ENCODE measurements at regions not wholly inside any gene's neighbourhood (a gene's known extent, or its start where the extent isn't known, plus 50 kb on each side); places are given as distances from the start of the nearest gene placed in this dataset.
"Not testable (repeated sequence)": the region's sequence is repeated elsewhere in the genome, so short reads cannot be mapped to it uniquely, and the experiment has no call there.

GRCh38 chr5:117761186-117761585 lies 1186.6 kb upstream of the SEMA6A start:
- DNase-seq = no peak

DNA sequence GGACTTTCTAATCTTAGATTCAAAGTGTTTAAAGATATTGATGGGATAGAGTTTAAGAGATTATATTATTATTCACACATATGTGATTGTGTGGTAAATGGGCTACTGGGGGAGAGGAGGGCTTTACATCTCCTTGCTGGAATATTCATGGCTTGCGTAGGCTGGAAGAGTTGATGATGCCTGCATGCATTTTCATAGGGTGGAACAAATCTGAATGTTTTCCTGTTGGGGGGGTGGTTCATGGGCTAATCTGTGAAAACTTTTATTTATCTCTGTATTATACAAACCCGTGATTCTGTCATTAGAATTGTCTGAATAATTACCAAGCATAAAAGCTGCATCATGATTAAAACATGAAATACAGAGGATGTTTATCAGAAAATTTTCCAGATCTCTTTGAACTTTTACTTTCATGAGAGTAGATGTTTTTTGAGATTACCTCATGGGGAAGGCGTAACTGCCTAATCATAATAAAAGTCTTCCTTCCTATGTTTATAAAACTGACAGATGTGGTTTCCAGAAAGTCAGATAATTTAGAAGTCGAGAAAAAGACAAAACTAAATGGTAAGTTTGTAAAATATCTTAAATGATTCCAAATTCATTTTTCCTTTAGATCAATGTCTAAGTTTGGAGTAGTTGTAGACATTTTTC lies 1185.4 kb upstream of the SEMA6A start:
- DNase-seq = no peak

GRCh38 chr5:117752403-117752802 lies 1177.8 kb upstream of the SEMA6A start:
- no peak for DNase-seq

GRCh38 chr5:117748336-117748735 lies 1173.7 kb upstream of the SEMA6A start:
- DNase-seq = no peak

DNA sequence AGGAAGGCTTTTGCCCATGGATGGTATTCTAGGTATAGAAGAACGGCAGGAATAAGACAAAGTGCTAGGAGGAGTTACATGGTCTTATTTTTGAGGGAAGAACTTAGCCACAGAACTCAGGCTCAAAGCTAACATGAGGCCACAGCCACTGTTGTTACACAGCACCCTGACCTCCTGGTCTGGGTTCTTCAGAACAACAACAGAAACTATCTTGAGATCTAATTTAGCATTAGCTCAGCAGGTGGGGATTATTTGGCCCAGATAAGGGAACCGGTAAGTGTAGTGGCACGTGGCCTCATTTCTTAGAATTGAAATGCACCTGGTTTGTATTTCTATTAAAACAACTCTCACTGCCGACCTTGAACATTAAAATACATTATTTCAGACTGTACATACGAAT lies 1168.7 kb upstream of the SEMA6A start:
- no peak for DNase-seq

GRCh38 chr5:117741655-117742206 lies 1167.1 kb upstream of the SEMA6A start:
- DNase-seq = no peak

GRCh38 chr5:117740268-117740667 lies 1165.6 kb upstream of the SEMA6A start:
- no peak for DNase-seq

DNA sequence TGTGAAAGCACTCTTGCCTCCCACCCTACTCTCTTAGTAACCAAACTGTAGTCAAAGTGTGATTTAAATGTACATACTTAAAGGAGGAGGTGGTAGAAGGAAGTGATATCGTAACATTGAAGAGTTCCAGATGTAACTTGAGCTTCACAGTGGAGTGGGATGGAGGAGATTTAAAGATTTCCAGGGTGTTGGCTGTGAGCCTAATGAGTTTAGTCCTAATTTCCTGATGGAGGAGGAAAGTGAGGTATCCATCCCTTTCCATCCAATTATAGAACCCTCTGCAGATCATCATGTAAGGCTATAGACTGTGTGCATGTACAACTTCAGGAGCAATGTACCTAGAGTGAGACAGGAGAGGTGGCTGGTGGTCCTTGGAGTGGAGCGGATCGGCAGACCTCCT lies 1163.9 kb upstream of the SEMA6A start:
- no peak for DNase-seq

- no peak for DNase-seq
These were observed 1162.1 kb upstream of the SEMA6A start for GRCh38 chr5:117736698-117737097.

DNA sequence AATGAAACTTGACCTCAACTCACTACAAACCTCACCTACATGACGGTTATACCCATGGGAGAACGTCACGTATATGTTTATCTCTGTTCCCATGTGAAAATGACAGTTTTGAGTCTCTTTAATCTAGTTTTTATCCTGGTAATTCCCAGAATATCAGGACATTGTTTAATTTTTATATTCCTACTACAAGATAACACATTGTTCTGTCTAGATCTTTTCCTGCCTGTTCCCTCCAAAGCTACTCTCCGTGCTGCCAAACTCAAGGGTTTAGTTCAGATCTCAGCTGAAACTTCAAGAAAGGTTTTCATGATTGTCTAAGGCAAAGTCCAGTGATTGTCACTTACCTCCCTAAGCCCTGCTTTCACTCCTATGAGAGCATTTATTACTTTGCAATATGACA lies 1159.4 kb upstream of the SEMA6A start:
- no peak for DNase-seq

- no peak for DNase-seq
These were observed 1158.4 kb upstream of the SEMA6A start for GRCh38 chr5:117733051-117733450.

DNA sequence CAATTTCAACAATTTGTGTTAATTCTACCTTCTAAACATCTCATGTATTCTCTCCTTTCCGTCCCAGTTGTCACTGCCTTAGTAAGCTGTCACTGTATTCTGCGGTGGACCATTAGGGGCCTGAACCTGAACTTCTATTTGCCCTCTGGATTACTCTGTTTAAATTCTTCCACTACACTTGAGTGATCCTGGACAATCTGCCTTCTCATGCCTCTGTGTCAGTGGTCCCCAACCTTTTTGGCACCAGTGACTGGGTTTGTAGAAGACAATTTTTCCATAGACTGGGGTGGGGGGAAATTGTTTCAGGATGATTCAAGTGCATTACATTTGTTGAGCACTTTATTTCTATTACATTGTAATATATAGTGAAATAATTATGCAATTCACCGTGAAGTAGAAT lies 1157.6 kb upstream of the SEMA6A start:
- DNase-seq = no peak

GRCh38 chr5:117731446-117731845 lies 1156.8 kb upstream of the SEMA6A start:
- DNase-seq = no peak

DNA sequence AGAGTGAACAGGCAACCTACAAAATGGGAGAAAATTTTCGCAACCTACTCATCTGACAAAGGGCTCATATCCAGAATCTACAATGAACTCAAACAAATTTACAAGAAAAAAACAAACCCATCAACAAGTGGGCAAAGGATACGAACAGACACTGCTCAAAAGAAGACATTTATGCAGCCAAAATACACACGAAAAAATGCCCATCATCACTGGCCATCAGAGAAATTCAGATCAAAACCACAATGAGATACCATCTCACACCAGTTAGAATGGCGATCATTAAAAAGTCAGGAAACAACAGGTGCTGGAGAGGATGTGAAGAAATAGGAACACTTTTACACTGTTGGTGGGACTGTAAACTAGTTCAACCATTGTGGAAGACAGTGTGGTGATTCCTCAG lies 1146.2 kb upstream of the SEMA6A start:
- not testable (repeated sequence) for DNase-seq

GRCh38 chr5:117719413-117719812 lies 1144.8 kb upstream of the SEMA6A start:
- DNase-seq = no peak

DNA sequence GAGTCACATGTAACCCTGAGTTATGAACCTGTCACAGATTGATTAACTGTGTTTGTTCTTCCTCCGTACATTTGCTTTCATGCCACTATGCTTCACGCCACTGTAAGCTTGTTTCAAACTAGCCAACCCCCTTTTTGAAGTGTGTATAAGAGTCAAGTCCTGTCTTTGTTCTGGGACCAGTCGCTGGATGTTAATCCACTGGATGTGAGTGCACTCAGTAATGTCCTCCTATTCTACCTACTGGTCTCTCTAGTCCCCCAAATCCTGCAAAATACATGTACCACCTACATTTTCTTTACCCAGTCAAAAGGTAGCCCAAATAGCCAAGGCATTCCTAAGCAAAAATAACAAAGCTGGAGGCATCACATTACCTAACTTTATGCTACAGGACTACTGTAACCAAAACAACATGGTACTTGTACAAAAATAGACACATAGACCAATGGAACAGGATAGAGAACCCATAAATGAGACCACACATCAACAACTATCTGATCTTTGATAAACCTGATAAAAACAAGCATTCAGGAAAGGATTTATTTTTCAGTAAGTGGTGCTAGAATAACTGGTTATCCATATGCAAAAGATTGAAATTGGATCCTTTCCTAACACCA lies 1139.1 kb upstream of the SEMA6A start:
- DNase-seq = no peak

GRCh38 chr5:117701062-117701461 lies 1126.4 kb upstream of the SEMA6A start:
- no peak for DNase-seq

- no peak for DNase-seq
These were observed 1118.0 kb upstream of the SEMA6A start for GRCh38 chr5:117692606-117693005.

GRCh38 chr5:117691081-117691870 lies 1116.7 kb upstream of the SEMA6A start:
- no peak for DNase-seq

- DNase-seq = no peak
These were observed 1116.0 kb upstream of the SEMA6A start for GRCh38 chr5:117690612-117691011.

GRCh38 chr5:117686926-117687325 lies 1112.3 kb upstream of the SEMA6A start:
- DNase-seq = no peak

GRCh38 chr5:117682416-117682815 lies 1107.8 kb upstream of the SEMA6A start:
- no peak for DNase-seq

DNA sequence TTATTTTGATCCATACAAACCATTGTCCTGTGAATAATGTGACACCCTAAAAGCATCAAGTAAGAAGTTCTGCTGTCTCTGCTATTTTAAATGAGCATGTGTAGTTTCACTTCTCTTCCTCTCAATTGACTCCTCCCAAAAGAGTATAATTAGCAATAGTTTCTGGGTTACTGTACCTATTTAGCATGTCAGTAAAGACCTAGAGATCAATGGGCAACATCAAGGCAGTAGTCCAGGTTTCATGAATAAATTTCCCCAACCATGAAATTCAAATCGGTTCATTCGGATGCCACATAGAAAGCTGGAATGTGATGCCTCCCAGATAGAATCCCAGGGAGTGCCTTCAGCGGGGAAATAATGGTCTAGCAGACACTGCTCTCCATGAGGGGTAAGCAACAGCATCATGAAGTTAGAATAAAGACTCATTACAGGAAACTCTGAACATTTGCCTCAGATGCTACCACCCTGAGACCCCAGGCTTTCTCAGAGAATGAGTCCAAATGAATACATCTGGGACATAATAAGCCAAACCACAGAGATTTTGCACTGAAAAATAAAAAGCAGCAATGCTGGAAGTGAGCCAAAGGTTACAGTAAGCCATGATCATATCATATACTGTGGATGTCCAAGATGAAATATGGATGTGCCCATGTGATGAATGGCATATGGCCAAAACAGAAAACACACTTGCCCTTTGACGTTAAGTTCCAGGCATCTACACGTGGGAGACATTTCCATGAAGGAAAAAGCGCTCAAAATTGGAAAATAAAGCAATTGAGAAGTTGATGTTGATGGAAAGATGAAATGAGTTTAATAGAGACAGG lies 1107.0 kb upstream of the SEMA6A start:
- no peak for DNase-seq
